DOHH2 (cell line): ENCODE measurements at regions not wholly inside any gene's neighbourhood (a gene's known extent, or its start where the extent isn't known, plus 50 kb on each side); places are given as distances from the start of the nearest gene placed in this dataset.

Experiments used
- H3F3A ChIP-seq: fragments of 200-600 bp; sonication (generic), shearing (Covaris generic); 2 replicates; pipeline ENCODE4 v1.6.0; 2016; ENCODE audit warnings: antibody characterized with exemption, mild to moderate bottlenecking; ENCODE audit not compliant: control insufficient read depth, insufficient read depth
- H3K27ac ChIP-seq: fragments of 200-600 bp; sonication (generic); 2 replicates; pipeline ENCODE4 v1.5.1; 2014; ENCODE audit warnings: low read depth, mild to moderate bottlenecking, low read length, moderate library complexity
- H3K27me3 ChIP-seq: fragments of 200-600 bp; sonication (generic); 2 replicates; pipeline ENCODE4 v1.6.1; 2014; ENCODE audit warnings: mild to moderate bottlenecking, low read length, mixed read lengths; ENCODE audit not compliant: control insufficient read depth
- H3K36me3 ChIP-seq: fragments of 200-600 bp; sonication (generic); 2 replicates; pipeline ENCODE4 v1.6.1; 2014; ENCODE audit warnings: mild to moderate bottlenecking, low read length, moderate library complexity, mixed read lengths; ENCODE audit not compliant: control insufficient read depth
- H3K4me1 ChIP-seq: fragments of 200-600 bp; sonication (generic); 2 replicates; pipeline ENCODE4 v1.6.1; 2014; ENCODE audit warnings: mild to moderate bottlenecking, low read length, mixed read lengths; ENCODE audit not compliant: control insufficient read depth
- H3K4me2 ChIP-seq: fragments of 200-600 bp; sonication (generic); 2 replicates; pipeline ENCODE4 v1.6.0; 2014; ENCODE audit warnings: mild to moderate bottlenecking, low read length, moderate library complexity
- H3K4me3 ChIP-seq: fragments of 200-600 bp; sonication (generic); 2 replicates; pipeline ENCODE4 v1.5.1; 2014; ENCODE audit warnings: mild to moderate bottlenecking, low read length, mixed read lengths
- H3K79me2 ChIP-seq: fragments of 200-600 bp; sonication (generic); 2 replicates; pipeline ENCODE4 v1.6.1; 2014; ENCODE audit warnings: mild to moderate bottlenecking, low read length, mixed read lengths; ENCODE audit not compliant: control insufficient read depth
- H3K9me2 ChIP-seq: fragments of 200-600 bp; sonication (generic); replicated peaks from 2 replicates; pipeline ENCODE4 v1.6.1; 2014; ENCODE audit warnings: mild to moderate bottlenecking, low read length, mixed read lengths; ENCODE audit not compliant: control insufficient read depth
- H3K9me3 ChIP-seq: fragments of 200-600 bp; sonication (generic); 2 replicates; pipeline ENCODE4 v1.6.1; 2014; ENCODE audit warnings: antibody characterized with exemption, low read length, mixed read lengths; ENCODE audit not compliant: control insufficient read depth, insufficient read depth
- H4K20me1 ChIP-seq: fragments of 200-600 bp; sonication (generic); 2 replicates; pipeline ENCODE4 v1.6.0; 2014; ENCODE audit warnings: low read depth, mild to moderate bottlenecking, antibody characterized with exemption, low read length, moderate library complexity; ENCODE audit not compliant: control insufficient read depth, insufficient read depth
- EZH2phosphoT487 ChIP-seq: fragments of 200-600 bp; sonication (generic); IDR thresholded peaks from 2 replicates; pipeline ENCODE4 v1.6.1; 2017; ENCODE audit warnings: borderline replicate concordance, mild to moderate bottlenecking, antibody characterized with exemption, low read length, moderate library complexity, mixed read lengths
- TF ChIP-seq, protein P1 (sequence below): fragments of 200-600 bp; sonication (generic); IDR thresholded peaks from one replicate; pipeline ENCODE4 v1.5.1; 2014; ENCODE audit warnings: antibody characterized with exemption, mild to moderate bottlenecking, low read depth, low read length; ENCODE audit not compliant: poor library complexity, severe bottlenecking

DNA sequence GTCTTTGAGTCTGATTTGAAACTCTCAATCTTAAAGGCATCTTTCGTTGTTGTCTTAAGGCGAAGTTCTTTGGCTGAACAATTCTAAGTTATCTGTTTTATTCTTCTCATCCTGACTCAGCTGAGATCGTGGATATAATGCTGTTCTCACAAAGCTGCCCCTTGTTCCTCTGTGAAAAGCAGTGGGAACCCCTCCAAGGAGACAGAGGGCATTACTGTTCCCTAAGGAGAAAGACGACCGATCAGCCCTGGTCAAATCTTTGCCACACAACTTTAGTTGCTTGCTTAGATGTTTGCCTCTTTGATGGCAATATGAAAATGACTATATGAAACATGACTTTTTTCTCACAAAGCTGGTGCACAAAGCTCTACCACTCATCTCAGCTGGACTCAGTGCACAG lies 1016.7 kb downstream of the REEP3 start:
- Histone ChIP-seq H3K27ac (no peak overlapping the region), H3K79me2 (no peaks in the 10 kb centered on the region), H3K9me3 (no peaks in the 10 kb centered on the region), H3F3A (no peaks in the 10 kb centered on the region), H3K4me1 (no peaks in the 10 kb centered on the region), H3K27me3 (no peaks in the 10 kb centered on the region), H3K4me3 (no peak overlapping the region), H3K4me2 (no peak overlapping the region), H4K20me1 (no peaks in the 10 kb centered on the region), H3K9me2 (no peaks in the 10 kb centered on the region), H3K36me3 (no peaks in the 10 kb centered on the region)
- TF ChIP-seq EZH2phosphoT487: no peak
- TF ChIP-seq, protein P1, sequence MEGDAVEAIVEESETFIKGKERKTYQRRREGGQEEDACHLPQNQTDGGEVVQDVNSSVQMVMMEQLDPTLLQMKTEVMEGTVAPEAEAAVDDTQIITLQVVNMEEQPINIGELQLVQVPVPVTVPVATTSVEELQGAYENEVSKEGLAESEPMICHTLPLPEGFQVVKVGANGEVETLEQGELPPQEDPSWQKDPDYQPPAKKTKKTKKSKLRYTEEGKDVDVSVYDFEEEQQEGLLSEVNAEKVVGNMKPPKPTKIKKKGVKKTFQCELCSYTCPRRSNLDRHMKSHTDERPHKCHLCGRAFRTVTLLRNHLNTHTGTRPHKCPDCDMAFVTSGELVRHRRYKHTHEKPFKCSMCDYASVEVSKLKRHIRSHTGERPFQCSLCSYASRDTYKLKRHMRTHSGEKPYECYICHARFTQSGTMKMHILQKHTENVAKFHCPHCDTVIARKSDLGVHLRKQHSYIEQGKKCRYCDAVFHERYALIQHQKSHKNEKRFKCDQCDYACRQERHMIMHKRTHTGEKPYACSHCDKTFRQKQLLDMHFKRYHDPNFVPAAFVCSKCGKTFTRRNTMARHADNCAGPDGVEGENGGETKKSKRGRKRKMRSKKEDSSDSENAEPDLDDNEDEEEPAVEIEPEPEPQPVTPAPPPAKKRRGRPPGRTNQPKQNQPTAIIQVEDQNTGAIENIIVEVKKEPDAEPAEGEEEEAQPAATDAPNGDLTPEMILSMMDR: no peak

DNA sequence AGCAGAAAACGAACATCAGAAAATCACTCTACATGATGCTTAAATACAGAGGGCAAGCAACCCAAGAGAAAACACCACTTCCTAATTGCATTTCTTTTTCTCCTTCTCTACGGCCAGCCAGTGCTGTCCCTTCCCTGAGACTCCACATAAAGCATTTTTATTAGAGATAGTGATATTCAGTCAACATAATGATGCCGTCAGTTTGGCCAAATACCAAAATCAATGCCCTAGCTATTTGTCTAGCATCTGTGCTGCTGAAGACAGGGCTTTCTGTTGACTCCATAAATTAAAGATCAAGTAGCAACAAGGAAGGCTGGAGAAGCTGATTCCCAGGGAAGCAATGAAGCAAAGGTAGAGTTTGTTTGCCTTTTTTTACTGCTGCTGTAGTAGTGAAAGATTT lies 1024.9 kb downstream of the REEP3 start:
- Histone ChIP-seq H3K4me1 (no peaks in the 10 kb centered on the region), H4K20me1 (no peaks in the 10 kb centered on the region), H3K4me3 (no peak overlapping the region), H3K36me3 (no peaks in the 10 kb centered on the region), H3K9me2 (no peaks in the 10 kb centered on the region), H3K9me3 (no peaks in the 10 kb centered on the region), H3K27me3 (no peaks in the 10 kb centered on the region), H3F3A (no peaks in the 10 kb centered on the region), H3K4me2 (no peak overlapping the region), H3K27ac (no peak overlapping the region), H3K79me2 (no peaks in the 10 kb centered on the region)
- no peak for TF ChIP-seq EZH2phosphoT487
- TF ChIP-seq, protein P1: no peak

DNA sequence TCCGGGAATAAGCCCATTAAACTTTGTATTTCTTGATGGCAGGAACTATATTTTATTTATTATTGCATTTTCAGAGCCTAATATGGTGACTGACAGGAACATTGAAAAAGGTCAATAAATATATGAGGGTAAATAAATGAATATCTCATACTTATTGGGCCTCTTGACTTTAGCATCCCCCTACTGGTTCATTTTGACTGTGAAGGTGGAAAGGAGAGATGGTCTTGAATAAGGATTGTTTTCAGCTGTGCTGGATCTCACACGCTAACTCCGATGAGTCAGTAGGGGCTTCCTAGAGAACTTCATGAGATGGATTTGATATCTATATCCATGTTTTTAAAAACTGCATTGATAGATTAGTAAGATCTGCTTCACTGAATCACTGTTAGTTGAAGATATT lies 1026.0 kb downstream of the REEP3 start:
- H3K27ac ChIP-seq: no peak overlapping the region
- no peaks in the 10 kb centered on the region for H4K20me1 ChIP-seq
- H3K9me2 ChIP-seq: no peaks in the 10 kb centered on the region
- no peaks in the 10 kb centered on the region for H3K4me1 ChIP-seq
- no peaks in the 10 kb centered on the region for H3K79me2 ChIP-seq
- no peak overlapping the region for H3K4me2 ChIP-seq
- H3F3A ChIP-seq: no peaks in the 10 kb centered on the region
- H3K36me3 ChIP-seq: no peaks in the 10 kb centered on the region
- H3K27me3 ChIP-seq: no peaks in the 10 kb centered on the region
- H3K9me3 ChIP-seq: no peaks in the 10 kb centered on the region
- no peak overlapping the region for H3K4me3 ChIP-seq
- TF ChIP-seq EZH2phosphoT487: no peak

DNA sequence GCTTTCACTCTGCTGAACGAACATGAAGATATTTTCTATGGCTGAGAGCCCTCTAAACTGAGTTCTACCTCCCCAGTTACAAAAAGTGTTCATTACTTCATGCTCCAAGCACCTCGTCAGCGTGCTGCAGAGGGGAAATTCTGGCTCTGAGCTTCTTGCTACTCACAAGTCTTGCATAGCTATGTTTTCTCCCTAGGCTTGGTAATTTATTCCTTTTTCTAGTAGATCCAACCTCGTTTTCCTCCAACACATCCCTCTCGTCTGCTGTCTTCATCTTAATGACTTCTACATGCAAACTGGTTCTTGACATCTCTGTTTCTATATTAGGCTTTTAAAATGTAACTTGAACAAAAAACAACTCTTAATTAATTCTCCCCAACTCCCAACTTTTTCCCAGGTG lies 1034.5 kb downstream of the REEP3 start:
- no peak overlapping the region for H3K4me3 ChIP-seq
- no peaks in the 10 kb centered on the region for H3K9me2 ChIP-seq
- TF ChIP-seq, protein P1: no peak
- no peak for TF ChIP-seq EZH2phosphoT487
- no peak overlapping the region for H3K27ac ChIP-seq
- no peaks in the 10 kb centered on the region for H3K27me3 ChIP-seq
- H3K4me1 ChIP-seq: no peaks in the 10 kb centered on the region
- H4K20me1 ChIP-seq: no peaks in the 10 kb centered on the region
- H3K9me3 ChIP-seq: no peaks in the 10 kb centered on the region
- no peaks in the 10 kb centered on the region for H3F3A ChIP-seq
- H3K79me2 ChIP-seq: no peaks in the 10 kb centered on the region
- no peak overlapping the region for H3K4me2 ChIP-seq
- H3K36me3 ChIP-seq: no peaks in the 10 kb centered on the region
